ENCODE measurements at regions not wholly inside any gene's neighbourhood (a gene's known extent, or its start where the extent isn't known, plus 50 kb on each side); places are given as distances from the start of the nearest gene placed in this dataset.

- TF ChIP-seq GLIS3 (CRISPR knock-in tag; IDR thresholded peaks at IDR 0.05), result no peak
- no peak for TF ChIP-seq TOX (CRISPR knock-in tag; IDR thresholded peaks at IDR 0.05; ENCODE audit: borderline replicate concordance)
- TF ChIP-seq ESRRG (CRISPR knock-in tag; IDR thresholded peaks at IDR 0.05), result no peak
- no peak for TF ChIP-seq ZFP30 (CRISPR knock-in tag; IDR thresholded peaks at IDR 0.05)
- TF ChIP-seq ZNF565 (CRISPR knock-in tag; conservative IDR thresholded peaks at IDR 0.05; ENCODE audit: low read depth), result no peak
- no peak for TF ChIP-seq CSDC2 (CRISPR knock-in tag; IDR thresholded peaks at IDR 0.05)
- TF ChIP-seq TCF4 (CRISPR knock-in tag; IDR thresholded peaks at IDR 0.05; ENCODE audit: borderline replicate concordance), result no peak
- TF ChIP-seq ZNF8 (CRISPR knock-in tag; IDR thresholded peaks at IDR 0.05), result no peak
- no peak for TF ChIP-seq RARB (CRISPR knock-in tag; IDR thresholded peaks at IDR 0.05)
- TF ChIP-seq, protein P1, sequence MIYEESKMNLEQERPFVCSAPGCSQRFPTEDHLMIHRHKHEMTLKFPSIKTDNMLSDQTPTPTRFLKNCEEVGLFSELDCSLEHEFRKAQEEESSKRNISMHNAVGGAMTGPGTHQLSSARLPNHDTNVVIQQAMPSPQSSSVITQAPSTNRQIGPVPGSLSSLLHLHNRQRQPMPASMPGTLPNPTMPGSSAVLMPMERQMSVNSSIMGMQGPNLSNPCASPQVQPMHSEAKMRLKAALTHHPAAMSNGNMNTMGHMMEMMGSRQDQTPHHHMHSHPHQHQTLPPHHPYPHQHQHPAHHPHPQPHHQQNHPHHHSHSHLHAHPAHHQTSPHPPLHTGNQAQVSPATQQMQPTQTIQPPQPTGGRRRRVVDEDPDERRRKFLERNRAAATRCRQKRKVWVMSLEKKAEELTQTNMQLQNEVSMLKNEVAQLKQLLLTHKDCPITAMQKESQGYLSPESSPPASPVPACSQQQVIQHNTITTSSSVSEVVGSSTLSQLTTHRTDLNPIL (CRISPR knock-in tag; IDR thresholded peaks at IDR 0.05; ENCODE audit: low read depth), result no peak
- no peak for ATAC-seq
Observed at GRCh38 chr1:198932351-198932991, 293.6 kb downstream of the PTPRC start.

DNA sequence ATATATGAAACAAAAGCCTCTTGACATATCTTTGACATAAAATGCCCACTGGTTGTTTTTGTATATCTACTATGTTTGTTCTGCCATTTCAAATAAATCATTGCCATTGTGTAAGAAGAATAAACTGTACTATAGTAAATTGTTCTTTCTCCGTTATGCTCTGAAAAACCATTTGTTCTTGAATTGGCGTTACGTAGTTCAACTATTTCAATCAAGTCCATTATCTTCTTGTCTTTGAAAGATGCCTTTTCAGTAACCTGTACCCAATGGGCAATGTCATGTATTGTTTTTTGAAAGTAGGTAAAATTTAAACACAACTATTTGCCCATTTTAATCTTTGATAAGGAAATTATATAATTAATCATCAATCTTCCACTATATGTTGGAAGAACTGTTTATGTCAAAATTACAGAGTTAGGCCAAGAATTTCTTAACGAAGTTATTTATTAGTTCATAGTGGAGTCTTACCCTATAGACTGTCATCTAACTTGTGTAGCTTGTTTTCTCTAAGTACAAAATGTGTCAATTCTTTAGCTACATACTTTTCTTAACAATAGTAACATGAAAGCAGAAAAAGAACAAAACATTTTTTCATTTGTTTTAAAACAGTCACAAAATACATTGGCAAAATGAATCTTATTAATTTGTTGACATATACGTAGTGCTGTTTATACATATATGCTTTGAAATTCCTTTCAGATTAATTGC, 294.8 kb downstream of the PTPRC start:
- TF ChIP-seq ZC3H10 (CRISPR knock-in tag; IDR thresholded peaks at IDR 0.05) (no peak), CSDC2 (CRISPR knock-in tag; IDR thresholded peaks at IDR 0.05) (no peak), ZFP3 (CRISPR knock-in tag; IDR thresholded peaks at IDR 0.05) (no peak), ZFP30 (CRISPR knock-in tag; IDR thresholded peaks at IDR 0.05) (no peak), ESRRG (CRISPR knock-in tag; IDR thresholded peaks at IDR 0.05) (no peak)
- ATAC-seq, result no peak

DNA sequence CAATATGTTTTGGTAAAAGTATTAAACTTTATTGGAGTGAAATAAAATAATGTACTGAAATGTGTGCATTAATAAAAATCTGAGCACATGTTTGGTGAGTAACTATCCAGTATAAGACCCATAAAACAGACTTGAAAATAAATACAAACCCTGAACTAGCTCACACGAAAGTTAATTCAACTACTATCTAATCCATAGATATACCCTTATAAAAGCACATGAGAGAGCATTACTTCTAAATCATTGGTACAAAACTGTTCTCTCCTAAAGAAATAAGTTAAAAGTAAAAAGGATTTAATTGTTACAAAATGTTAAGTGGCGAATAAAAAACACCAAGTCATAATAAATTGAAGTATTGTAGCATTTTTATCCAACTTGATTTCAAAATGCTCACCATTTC, 295.6 kb downstream of the PTPRC start:
- no peak for ATAC-seq
- TF ChIP-seq ZC3H10 (CRISPR knock-in tag; IDR thresholded peaks at IDR 0.05) (no peak), ZNF70 (CRISPR knock-in tag; IDR thresholded peaks at IDR 0.05) (no peak), ISL1 (CRISPR knock-in tag; IDR thresholded peaks at IDR 0.05) (no peak), PATZ1 (CRISPR knock-in tag; IDR thresholded peaks at IDR 0.05; ENCODE audit: borderline replicate concordance) (no peak), TCF4 (CRISPR knock-in tag; IDR thresholded peaks at IDR 0.05; ENCODE audit: borderline replicate concordance) (no peak), OSR1 (CRISPR knock-in tag; IDR thresholded peaks at IDR 0.05) (no peak), TSHZ2 (CRISPR knock-in tag; IDR thresholded peaks at IDR 0.05) (no peak), SNAI2 (CRISPR knock-in tag; IDR thresholded peaks at IDR 0.05) (no peak), ARNTL (CRISPR knock-in tag; IDR thresholded peaks at IDR 0.05; ENCODE audit: borderline replicate concordance, low read depth) (no peak), ZFP3 (CRISPR knock-in tag; IDR thresholded peaks at IDR 0.05) (no peak), ZFP30 (CRISPR knock-in tag; IDR thresholded peaks at IDR 0.05) (no peak), ESRRG (CRISPR knock-in tag; IDR thresholded peaks at IDR 0.05) (no peak), CSDC2 (CRISPR knock-in tag; IDR thresholded peaks at IDR 0.05) (no peak), TOX (CRISPR knock-in tag; IDR thresholded peaks at IDR 0.05; ENCODE audit: borderline replicate concordance) (no peak), PPARA (CRISPR knock-in tag; IDR thresholded peaks at IDR 0.05; ENCODE audit: borderline replicate concordance) (no peak), RARB (CRISPR knock-in tag; IDR thresholded peaks at IDR 0.05) (no peak), CSRNP3 (CRISPR knock-in tag; IDR thresholded peaks at IDR 0.05) (no peak)
- TF ChIP-seq, protein P1 (CRISPR knock-in tag; IDR thresholded peaks at IDR 0.05; ENCODE audit: low read depth), result no peak
